ENCODE measurements at regions not wholly inside any gene's neighbourhood (a gene's known extent, or its start where the extent isn't known, plus 50 kb on each side); places are given as distances from the start of the nearest gene placed in this dataset.

DNA sequence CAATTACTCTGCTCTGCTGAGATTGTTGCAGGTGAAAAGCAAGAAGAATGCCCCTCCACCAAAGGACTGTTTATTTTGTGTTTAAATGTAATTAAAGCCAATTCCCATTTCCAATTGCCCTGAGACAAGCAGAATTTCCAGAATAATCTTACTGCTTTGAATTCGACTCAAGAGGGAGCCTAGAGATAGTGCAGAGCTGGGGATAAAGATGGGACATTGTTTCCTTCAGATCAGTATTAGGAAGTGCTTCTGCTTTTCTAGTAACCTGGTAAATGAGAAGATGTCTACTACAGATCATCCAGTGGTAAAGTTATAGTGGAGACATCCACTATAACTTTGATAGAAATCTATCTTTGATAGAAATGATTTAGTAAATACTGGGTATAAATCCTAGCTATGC is 326.9 kb downstream of the UBE3D start (continued):
- no peak for TF ChIP-seq MAX (CRISPR knock-in tag; IDR thresholded peaks at IDR 0.05)
- no peak for TF ChIP-seq ZNF263 (CRISPR knock-in tag; IDR thresholded peaks at IDR 0.05; ENCODE audit: low read depth)

DNA sequence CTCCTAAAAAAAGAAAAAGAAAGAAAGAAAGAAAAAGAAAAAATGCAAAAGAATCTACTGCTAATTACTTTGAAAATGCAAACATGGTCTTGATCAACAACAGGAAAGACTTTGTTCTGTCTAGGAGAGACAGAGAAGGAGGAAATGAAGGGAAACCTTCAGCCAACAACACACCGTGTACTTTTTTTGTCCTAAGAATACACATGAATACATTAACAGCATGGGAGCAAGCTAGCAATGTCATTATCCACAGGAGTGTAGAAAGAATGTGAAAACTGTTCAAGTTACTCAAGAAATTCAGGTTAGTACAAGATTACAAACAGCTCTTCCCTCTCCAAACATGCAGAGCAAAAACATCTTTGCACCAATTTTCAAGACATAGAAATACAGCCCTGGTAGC is 326.3 kb downstream of the UBE3D start:
- H3K27me3 Mint-ChIP-seq (ENCODE audit: low read depth): no peaks in the 10 kb centered on the region
- DNase-seq (ENCODE audit: low spot score): no peak
- peak; percentile 63 for ATAC-seq

GRCh38 chr6:82740072-82740471 is 325.6 kb downstream of the UBE3D start:
- Mint-ChIP-seq H3K4me3 (no peak overlapping the region), H3K27me3 (ENCODE audit: low read depth) (no peaks in the 10 kb centered on the region), H3K27ac (peak overlapping the region; percentile 93), H3K4me1 (peaks cover 63% of the 10 kb centered on the region), H3K36me3 (no peaks in the 10 kb centered on the region), H3K9me3 (0 out of 2 replicates have a peak, but pooled peaks cover 4% of the 10 kb centered on the region)
- POLR2A ChIA-PET: interaction anchor here (0.6 kb wide), 1 partner anchor 326 kb away, joined by 3 read pairs; the partner anchor contains the start of gene UBE3D
- TF ChIP-seq ZBTB21 (CRISPR knock-in tag; IDR thresholded peaks at IDR 0.05; ENCODE audit: borderline replicate concordance): no peak
- no peak for TF ChIP-seq SOX15 (CRISPR knock-in tag; IDR thresholded peaks at IDR 0.05)
- no peak for TF ChIP-seq IRF2 (CRISPR knock-in tag; IDR thresholded peaks at IDR 0.05; ENCODE audit: borderline replicate concordance, low read depth)
- TF ChIP-seq, protein P1, sequence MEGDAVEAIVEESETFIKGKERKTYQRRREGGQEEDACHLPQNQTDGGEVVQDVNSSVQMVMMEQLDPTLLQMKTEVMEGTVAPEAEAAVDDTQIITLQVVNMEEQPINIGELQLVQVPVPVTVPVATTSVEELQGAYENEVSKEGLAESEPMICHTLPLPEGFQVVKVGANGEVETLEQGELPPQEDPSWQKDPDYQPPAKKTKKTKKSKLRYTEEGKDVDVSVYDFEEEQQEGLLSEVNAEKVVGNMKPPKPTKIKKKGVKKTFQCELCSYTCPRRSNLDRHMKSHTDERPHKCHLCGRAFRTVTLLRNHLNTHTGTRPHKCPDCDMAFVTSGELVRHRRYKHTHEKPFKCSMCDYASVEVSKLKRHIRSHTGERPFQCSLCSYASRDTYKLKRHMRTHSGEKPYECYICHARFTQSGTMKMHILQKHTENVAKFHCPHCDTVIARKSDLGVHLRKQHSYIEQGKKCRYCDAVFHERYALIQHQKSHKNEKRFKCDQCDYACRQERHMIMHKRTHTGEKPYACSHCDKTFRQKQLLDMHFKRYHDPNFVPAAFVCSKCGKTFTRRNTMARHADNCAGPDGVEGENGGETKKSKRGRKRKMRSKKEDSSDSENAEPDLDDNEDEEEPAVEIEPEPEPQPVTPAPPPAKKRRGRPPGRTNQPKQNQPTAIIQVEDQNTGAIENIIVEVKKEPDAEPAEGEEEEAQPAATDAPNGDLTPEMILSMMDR (IDR thresholded peaks at IDR 0.05): no peak
- no peak for TF ChIP-seq JUN (CRISPR knock-in tag; IDR thresholded peaks at IDR 0.05)
- no peak for TF ChIP-seq JAZF1 (CRISPR knock-in tag; IDR thresholded peaks at IDR 0.05)
- TF ChIP-seq CDX4 (CRISPR knock-in tag; IDR thresholded peaks at IDR 0.05; ENCODE audit: borderline replicate concordance): no peak
- no peak for TF ChIP-seq SMAD3 (CRISPR knock-in tag; IDR thresholded peaks at IDR 0.05; ENCODE audit: borderline replicate concordance)
- TF ChIP-seq OVOL2 (CRISPR knock-in tag; IDR thresholded peaks at IDR 0.05; ENCODE audit: borderline replicate concordance): no peak
- no peak for TF ChIP-seq CREB1 (CRISPR knock-in tag; IDR thresholded peaks at IDR 0.05)
- no peak for TF ChIP-seq SP1 (CRISPR knock-in tag; conservative IDR thresholded peaks at IDR 0.05)
- TF ChIP-seq NR3C1 (CRISPR knock-in tag; conservative IDR thresholded peaks at IDR 0.05; ENCODE audit: low read depth): no peak
- TF ChIP-seq, protein P2, sequence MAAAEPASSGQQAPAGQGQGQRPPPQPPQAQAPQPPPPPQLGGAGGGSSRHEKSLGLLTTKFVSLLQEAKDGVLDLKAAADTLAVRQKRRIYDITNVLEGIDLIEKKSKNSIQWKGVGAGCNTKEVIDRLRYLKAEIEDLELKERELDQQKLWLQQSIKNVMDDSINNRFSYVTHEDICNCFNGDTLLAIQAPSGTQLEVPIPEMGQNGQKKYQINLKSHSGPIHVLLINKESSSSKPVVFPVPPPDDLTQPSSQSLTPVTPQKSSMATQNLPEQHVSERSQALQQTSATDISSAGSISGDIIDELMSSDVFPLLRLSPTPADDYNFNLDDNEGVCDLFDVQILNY (CRISPR knock-in tag; IDR thresholded peaks at IDR 0.05): no peak
- no peak for TF ChIP-seq E2F4 (CRISPR knock-in tag; IDR thresholded peaks at IDR 0.05; ENCODE audit: borderline replicate concordance, low read depth)
- TF ChIP-seq MXD4 (CRISPR knock-in tag; IDR thresholded peaks at IDR 0.05; ENCODE audit: borderline replicate concordance): no peak
- TF ChIP-seq, protein P3, sequence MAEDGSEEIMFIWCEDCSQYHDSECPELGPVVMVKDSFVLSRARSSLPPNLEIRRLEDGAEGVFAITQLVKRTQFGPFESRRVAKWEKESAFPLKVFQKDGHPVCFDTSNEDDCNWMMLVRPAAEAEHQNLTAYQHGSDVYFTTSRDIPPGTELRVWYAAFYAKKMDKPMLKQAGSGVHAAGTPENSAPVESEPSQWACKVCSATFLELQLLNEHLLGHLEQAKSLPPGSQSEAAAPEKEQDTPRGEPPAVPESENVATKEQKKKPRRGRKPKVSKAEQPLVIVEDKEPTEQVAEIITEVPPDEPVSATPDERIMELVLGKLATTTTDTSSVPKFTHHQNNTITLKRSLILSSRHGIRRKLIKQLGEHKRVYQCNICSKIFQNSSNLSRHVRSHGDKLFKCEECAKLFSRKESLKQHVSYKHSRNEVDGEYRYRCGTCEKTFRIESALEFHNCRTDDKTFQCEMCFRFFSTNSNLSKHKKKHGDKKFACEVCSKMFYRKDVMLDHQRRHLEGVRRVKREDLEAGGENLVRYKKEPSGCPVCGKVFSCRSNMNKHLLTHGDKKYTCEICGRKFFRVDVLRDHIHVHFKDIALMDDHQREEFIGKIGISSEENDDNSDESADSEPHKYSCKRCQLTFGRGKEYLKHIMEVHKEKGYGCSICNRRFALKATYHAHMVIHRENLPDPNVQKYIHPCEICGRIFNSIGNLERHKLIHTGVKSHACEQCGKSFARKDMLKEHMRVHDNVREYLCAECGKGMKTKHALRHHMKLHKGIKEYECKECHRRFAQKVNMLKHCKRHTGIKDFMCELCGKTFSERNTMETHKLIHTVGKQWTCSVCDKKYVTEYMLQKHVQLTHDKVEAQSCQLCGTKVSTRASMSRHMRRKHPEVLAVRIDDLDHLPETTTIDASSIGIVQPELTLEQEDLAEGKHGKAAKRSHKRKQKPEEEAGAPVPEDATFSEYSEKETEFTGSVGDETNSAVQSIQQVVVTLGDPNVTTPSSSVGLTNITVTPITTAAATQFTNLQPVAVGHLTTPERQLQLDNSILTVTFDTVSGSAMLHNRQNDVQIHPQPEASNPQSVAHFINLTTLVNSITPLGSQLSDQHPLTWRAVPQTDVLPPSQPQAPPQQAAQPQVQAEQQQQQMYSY (CRISPR knock-in tag; IDR thresholded peaks at IDR 0.05): no peak
- TF ChIP-seq MAX (CRISPR knock-in tag; IDR thresholded peaks at IDR 0.05): no peak
- no peak for TF ChIP-seq NFE2L1 (CRISPR knock-in tag; IDR thresholded peaks at IDR 0.05)
- DNase-seq (ENCODE audit: low spot score) (no peak), ATAC-seq (no peak)
- CTCF ChIA-PET: interaction anchor here (1.3 to 1.4 kb wide), 2 partner anchors 325 to 328 kb away, joined by 3 to 4 read pairs; partner anchors contain the start of genes DOP1A and UBE3D

More for the DNA sequence above, 326.3 kb downstream of the UBE3D start:
- H3K4me3 Mint-ChIP-seq: peak overlapping the region; percentile 13
- ChIA-PET CTCF (interaction anchor here (1.3 to 1.7 kb wide), 3 partner anchors 27 to 328 kb away, joined by 3 to 8 read pairs (median 4); partner anchors contain the start of genes DOP1A and UBE3D), POLR2A (interaction anchor here (0.5 to 0.6 kb wide), 2 partner anchors 327 to 478 kb away, joined by 3 read pairs; partner anchors contain the start of gene UBE3D)
- peak overlapping the region; percentile 93 for H3K27ac Mint-ChIP-seq
- 0 out of 2 replicates have a peak, but pooled peaks have one; percentile 40 for TF ChIP-seq TEAD1 (CRISPR knock-in tag; IDR thresholded peaks at IDR 0.05)
- no peak for TF ChIP-seq SP1 (CRISPR knock-in tag; conservative IDR thresholded peaks at IDR 0.05)
- 0 out of 2 replicates have a peak, but pooled peaks cover 4% of the 10 kb centered on the region for H3K9me3 Mint-ChIP-seq
- no peaks in the 10 kb centered on the region for H3K36me3 Mint-ChIP-seq
- peaks cover 57% of the 10 kb centered on the region for H3K4me1 Mint-ChIP-seq
